Lower leg skin (tissue), 3 donors: ENCODE measurements at regions not wholly inside any gene's neighbourhood (a gene's known extent, or its start where the extent isn't known, plus 50 kb on each side); places are given as distances from the start of the nearest gene placed in this dataset.

Experiments used
- POLR2A ChIP-seq, 2 donors: fragments of 450-650 bp; IDR thresholded peaks; one replicate each; pipeline ENCODE4 v1.6.1; 2016 to 2017; ENCODE audit warnings: antibody characterized with exemption in 2 of 2, mild to moderate bottlenecking in 1 of 2, moderate library complexity in 1 of 2
- TF ChIP-seq, protein P1 (sequence below), 3 donors: fragments of 450-650 bp; IDR thresholded peaks; one replicate each; pipeline ENCODE4 v1.5.1; 2016; ENCODE audit warnings: antibody characterized with exemption in 3 of 3, mild to moderate bottlenecking in 3 of 3, moderate library complexity in 2 of 3

DNA sequence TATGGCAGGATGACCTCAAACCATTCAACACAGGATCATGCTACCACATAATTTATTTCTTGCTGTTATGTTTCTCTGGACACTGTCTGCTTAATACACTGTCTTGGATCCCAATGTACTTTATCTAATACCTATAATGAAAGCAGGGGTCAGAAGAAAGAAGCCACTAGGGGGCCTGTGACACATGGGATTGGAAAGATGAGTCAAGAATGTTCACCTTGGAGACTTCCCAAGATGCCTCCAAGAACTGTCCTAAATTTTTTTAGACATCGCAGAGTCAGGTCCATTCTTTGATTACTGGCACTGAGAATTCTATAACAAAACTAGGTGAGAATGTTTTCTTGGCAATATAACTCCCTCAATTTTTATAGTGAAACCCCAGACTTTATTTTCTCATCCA is 305.8 kb upstream of the SMARCA2 start:
- TF ChIP-seq, protein P1, sequence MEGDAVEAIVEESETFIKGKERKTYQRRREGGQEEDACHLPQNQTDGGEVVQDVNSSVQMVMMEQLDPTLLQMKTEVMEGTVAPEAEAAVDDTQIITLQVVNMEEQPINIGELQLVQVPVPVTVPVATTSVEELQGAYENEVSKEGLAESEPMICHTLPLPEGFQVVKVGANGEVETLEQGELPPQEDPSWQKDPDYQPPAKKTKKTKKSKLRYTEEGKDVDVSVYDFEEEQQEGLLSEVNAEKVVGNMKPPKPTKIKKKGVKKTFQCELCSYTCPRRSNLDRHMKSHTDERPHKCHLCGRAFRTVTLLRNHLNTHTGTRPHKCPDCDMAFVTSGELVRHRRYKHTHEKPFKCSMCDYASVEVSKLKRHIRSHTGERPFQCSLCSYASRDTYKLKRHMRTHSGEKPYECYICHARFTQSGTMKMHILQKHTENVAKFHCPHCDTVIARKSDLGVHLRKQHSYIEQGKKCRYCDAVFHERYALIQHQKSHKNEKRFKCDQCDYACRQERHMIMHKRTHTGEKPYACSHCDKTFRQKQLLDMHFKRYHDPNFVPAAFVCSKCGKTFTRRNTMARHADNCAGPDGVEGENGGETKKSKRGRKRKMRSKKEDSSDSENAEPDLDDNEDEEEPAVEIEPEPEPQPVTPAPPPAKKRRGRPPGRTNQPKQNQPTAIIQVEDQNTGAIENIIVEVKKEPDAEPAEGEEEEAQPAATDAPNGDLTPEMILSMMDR (IDR thresholded peaks at IDR 0.05): no peak
- no peak for TF ChIP-seq POLR2A (IDR thresholded peaks at IDR 0.05)
